ENCODE measurements at regions not wholly inside any gene's neighbourhood (a gene's known extent, or its start where the extent isn't known, plus 50 kb on each side); places are given as distances from the start of the nearest gene placed in this dataset.

DNA sequence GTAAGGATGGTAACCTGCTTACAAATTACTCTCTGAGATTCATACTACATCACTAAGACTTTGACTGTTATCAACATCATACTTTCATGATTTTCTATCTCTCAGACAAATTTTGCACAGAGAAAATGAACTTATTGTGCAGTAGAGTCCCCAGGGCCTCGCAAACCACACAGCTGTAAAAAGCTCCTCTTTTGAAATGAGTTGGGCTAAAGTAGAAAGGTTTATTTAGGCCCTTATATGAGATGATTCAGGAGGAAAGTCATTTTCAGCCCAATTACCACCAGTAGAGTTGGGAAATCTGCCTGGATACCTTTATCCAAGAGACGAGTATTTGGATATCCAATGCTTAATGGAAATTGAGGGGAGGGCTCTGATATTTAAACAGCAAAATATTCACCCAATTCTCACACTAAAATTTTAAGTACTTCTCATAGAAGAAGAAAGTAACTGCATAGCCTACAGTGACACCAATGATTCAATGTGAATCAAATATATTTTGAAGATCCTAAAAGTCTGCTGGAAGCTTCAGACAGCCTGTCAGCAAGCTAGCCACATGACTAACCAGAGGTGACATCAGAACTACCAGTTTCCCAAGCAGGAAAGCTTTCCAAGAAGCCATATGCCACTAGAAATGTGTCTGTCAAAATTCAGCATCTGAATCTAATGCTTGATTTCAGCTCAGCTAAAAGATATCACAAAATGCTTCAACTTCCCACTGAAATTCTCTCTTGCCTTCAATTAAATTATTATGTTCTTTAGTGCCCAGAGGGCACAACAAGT, 190.1 kb upstream of the SYT1 start:
- no peak overlapping the region for H2BK5ac ChIP-seq (ENCODE audit: low read depth, low read length, poor library complexity, severe bottlenecking)
- in situ Hi-C loops (cut with MboI; ENCODE audit: low sequenced_read_pairs): no loop called here
- no peak overlapping the region for H3K14ac ChIP-seq (replicated peaks; ENCODE audit: low read depth, low read length)
- H2BK120ac ChIP-seq (ENCODE audit: low read depth, low read length): no peak overlapping the region
- H3K9me3 ChIP-seq (ENCODE audit: control insufficient read depth, insufficient read depth, low read length): no peaks in the 10 kb centered on the region
- no peaks in the 10 kb centered on the region for H3K79me1 ChIP-seq (ENCODE audit: low read depth in 1 of 2, low read length in 2 of 2)
- no peak overlapping the region for H2AK5ac ChIP-seq (ENCODE audit: low read depth, low read length)
- no peak overlapping the region for H2AK9ac ChIP-seq (replicated peaks; ENCODE audit: low read depth, low read length, poor library complexity)
- no peak overlapping the region for H3K18ac ChIP-seq (ENCODE audit: low read depth, low read length)
- no peaks in the 10 kb centered on the region for H3K27me3 ChIP-seq (ENCODE audit: control insufficient read depth, insufficient read depth, low read length)
- H3K36me3 ChIP-seq (ENCODE audit: control insufficient read depth, insufficient read depth, low read length): no peaks in the 10 kb centered on the region
- H3K4ac ChIP-seq (ENCODE audit: low read depth, low read length): no peak overlapping the region
- no peak overlapping the region for H3K56ac ChIP-seq (ENCODE audit: extremely low read depth, insufficient read depth, low read length)
- H3K27ac ChIP-seq (ENCODE audit: insufficient read depth, low read length): no peak overlapping the region
- no peak overlapping the region for H3K9ac ChIP-seq (ENCODE audit: low read depth, low read length)
- intact Hi-C loops (cut with micrococcal nuclease): no loop called here
- dilution Hi-C loops (cut with HindIII; ENCODE audit: low sequenced_read_pairs, unreplicated experiment): no loop called here
- ChIA-PET POLR2A (ENCODE audit: unreplicated experiment) (interaction anchor here (0.6 kb wide), 1 partner anchor 190 kb away, joined by 3 read pairs; the partner anchor contains the start of gene SYT1), CTCF (no interaction called here)
- WGBS, 2 experiments (ENCODE audit: extremely low coverage in 2 of 2, insufficient read length in 1 of 2): no CpG with 5 or more reads among the region's 2 CpGs
- no peaks in the 10 kb centered on the region for H4K20me1 ChIP-seq (ENCODE audit: insufficient read depth, low read length)
- no peaks in the 10 kb centered on the region for H3K9me1 ChIP-seq (ENCODE audit: insufficient read depth, low read length)
- ATAC-seq (ENCODE audit: low read depth) (no peak), DNase-seq (peak; percentile 56)
- no peak overlapping the region for H3K23ac ChIP-seq (ENCODE audit: low read depth, low read length)
- no peaks in the 10 kb centered on the region for H3K4me1 ChIP-seq (ENCODE audit: control insufficient read depth, insufficient read depth, low read length)
- no peak overlapping the region for H2BK15ac ChIP-seq (ENCODE audit: low read depth, low read length)
- no peak overlapping the region for H2AFZ ChIP-seq (replicated peaks; ENCODE audit: low read length, poor library complexity)
- H4K91ac ChIP-seq (ENCODE audit: insufficient read depth, low read depth, low read length): no peak overlapping the region
- H3K4me2 ChIP-seq (ENCODE audit: low read depth, low read length): no peak overlapping the region
- no peak overlapping the region for H2BK20ac ChIP-seq (ENCODE audit: low read depth, low read length)
- TF ChIP-seq RCOR1 (IDR thresholded peaks at IDR 0.05; ENCODE audit: insufficient replicate concordance, low read length) (no peak), BHLHE40 (IDR thresholded peaks at IDR 0.05; ENCODE audit: low read depth, low read length) (no peak), CHD1 (IDR thresholded peaks at IDR 0.05; ENCODE audit: low read depth, low read length) (no peak), RFX5 (IDR thresholded peaks at IDR 0.05; ENCODE audit: low read depth, low read length) (no peak), RAD21 (IDR thresholded peaks at IDR 0.05; ENCODE audit: low read length) (no peak), FOS (IDR thresholded peaks at IDR 0.05; ENCODE audit: low read depth, low read length) (no peak), NFE2L2 (IDR thresholded peaks at IDR 0.05; ENCODE audit: low read depth, low read length) (no peak), MAZ (IDR thresholded peaks at IDR 0.05; ENCODE audit: borderline replicate concordance, low read depth, low read length) (no peak), CEBPB (IDR thresholded peaks at IDR 0.05; ENCODE audit: low read depth, low read length) (no peak), SMC3 (IDR thresholded peaks at IDR 0.05; ENCODE audit: low read depth, low read length) (no peak)
- TF ChIP-seq, protein P1, sequence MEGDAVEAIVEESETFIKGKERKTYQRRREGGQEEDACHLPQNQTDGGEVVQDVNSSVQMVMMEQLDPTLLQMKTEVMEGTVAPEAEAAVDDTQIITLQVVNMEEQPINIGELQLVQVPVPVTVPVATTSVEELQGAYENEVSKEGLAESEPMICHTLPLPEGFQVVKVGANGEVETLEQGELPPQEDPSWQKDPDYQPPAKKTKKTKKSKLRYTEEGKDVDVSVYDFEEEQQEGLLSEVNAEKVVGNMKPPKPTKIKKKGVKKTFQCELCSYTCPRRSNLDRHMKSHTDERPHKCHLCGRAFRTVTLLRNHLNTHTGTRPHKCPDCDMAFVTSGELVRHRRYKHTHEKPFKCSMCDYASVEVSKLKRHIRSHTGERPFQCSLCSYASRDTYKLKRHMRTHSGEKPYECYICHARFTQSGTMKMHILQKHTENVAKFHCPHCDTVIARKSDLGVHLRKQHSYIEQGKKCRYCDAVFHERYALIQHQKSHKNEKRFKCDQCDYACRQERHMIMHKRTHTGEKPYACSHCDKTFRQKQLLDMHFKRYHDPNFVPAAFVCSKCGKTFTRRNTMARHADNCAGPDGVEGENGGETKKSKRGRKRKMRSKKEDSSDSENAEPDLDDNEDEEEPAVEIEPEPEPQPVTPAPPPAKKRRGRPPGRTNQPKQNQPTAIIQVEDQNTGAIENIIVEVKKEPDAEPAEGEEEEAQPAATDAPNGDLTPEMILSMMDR (conservative IDR thresholded peaks at IDR 0.05; ENCODE audit: low read depth, low read length): no peak
- TF ChIP-seq, protein P2, sequence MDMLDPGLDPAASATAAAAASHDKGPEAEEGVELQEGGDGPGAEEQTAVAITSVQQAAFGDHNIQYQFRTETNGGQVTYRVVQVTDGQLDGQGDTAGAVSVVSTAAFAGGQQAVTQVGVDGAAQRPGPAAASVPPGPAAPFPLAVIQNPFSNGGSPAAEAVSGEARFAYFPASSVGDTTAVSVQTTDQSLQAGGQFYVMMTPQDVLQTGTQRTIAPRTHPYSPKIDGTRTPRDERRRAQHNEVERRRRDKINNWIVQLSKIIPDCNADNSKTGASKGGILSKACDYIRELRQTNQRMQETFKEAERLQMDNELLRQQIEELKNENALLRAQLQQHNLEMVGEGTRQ (IDR thresholded peaks at IDR 0.05; ENCODE audit: low read depth, low read length): no peak
- no TSS peak for BruUV-seq (replicated peaks)
- H3K4me3 ChIP-seq (ENCODE audit: insufficient read depth, low read depth, low read length): no peak overlapping the region
- H4K8ac ChIP-seq (ENCODE audit: low read depth in 2 of 2, low read length in 2 of 2): no peak overlapping the region
- H4K5ac ChIP-seq (ENCODE audit: low read depth, low read length): no peak overlapping the region
